Activated CD4-positive, alpha-beta T cell treated with anti-CD3 and anti-CD28 coated beads, Interleukin-2, Interleukin-6, amounts not matched to agents 100 ng/mL and 50 ng/mL, durations not matched to agents 16 hours and 8 hours (primary cell): ENCODE measurements at regions not wholly inside any gene's neighbourhood (a gene's known extent, or its start where the extent isn't known, plus 50 kb on each side); places are given as distances from the start of the nearest gene placed in this dataset.
"Not testable (repeated sequence)": the region's sequence is repeated elsewhere in the genome, so short reads cannot be mapped to it uniquely, and the experiment has no call there.

Experiments
- DNase-seq: peaks from one replicate; pipeline ENCODE4 v3.0.0-alpha.2; 2020

GRCh38 chr12:43245947-43246346 is 306.1 kb downstream of the ADAMTS20 start:
- DNase-seq: no peak

GRCh38 chr12:43241986-43242385 is 310.0 kb downstream of the ADAMTS20 start:
- no peak for DNase-seq

GRCh38 chr12:43238281-43238680 is 313.7 kb downstream of the ADAMTS20 start:
- no peak for DNase-seq

GRCh38 chr12:43237238-43237879 is 314.6 kb downstream of the ADAMTS20 start:
- no peak for DNase-seq

GRCh38 chr12:43235721-43236120 is 316.3 kb downstream of the ADAMTS20 start:
- DNase-seq: no peak

- no peak for DNase-seq
Measured at GRCh38 chr12:43233861-43234260, 318.1 kb downstream of the ADAMTS20 start.

- no peak for DNase-seq
Measured at GRCh38 chr12:43226151-43226550, 325.9 kb downstream of the ADAMTS20 start.

- DNase-seq: not testable (repeated sequence)
Measured at GRCh38 chr12:43224190-43224805, 327.7 kb downstream of the ADAMTS20 start.

- no peak for DNase-seq
Measured at GRCh38 chr12:43222796-43223195, 329.2 kb downstream of the ADAMTS20 start.

GRCh38 chr12:43221216-43221615 is 330.8 kb downstream of the ADAMTS20 start:
- DNase-seq: no peak

- no peak for DNase-seq
Measured at GRCh38 chr12:43216490-43216889, 335.5 kb downstream of the ADAMTS20 start.

- DNase-seq: no peak
Measured at GRCh38 chr12:43214166-43214565, 337.8 kb downstream of the ADAMTS20 start.

- DNase-seq: no peak
Measured at GRCh38 chr12:43213608-43214007, 338.4 kb downstream of the ADAMTS20 start.

- peak; percentile 3 for DNase-seq
Measured at GRCh38 chr12:43210485-43211192, 341.4 kb downstream of the ADAMTS20 start.

- no peak for DNase-seq
Measured at GRCh38 chr12:43208627-43209026, 343.4 kb downstream of the ADAMTS20 start.

- DNase-seq: no peak
Measured at GRCh38 chr12:43208221-43208620, 343.8 kb downstream of the ADAMTS20 start.

GRCh38 chr12:43206396-43206795 is 345.6 kb downstream of the ADAMTS20 start:
- DNase-seq: no peak

- DNase-seq: no peak
Measured at GRCh38 chr12:43198608-43199007, 353.4 kb downstream of the ADAMTS20 start.

GRCh38 chr12:43196268-43196907 is 355.6 kb downstream of the ADAMTS20 start:
- DNase-seq: no peak

- DNase-seq: not testable (repeated sequence)
Measured at GRCh38 chr12:43193096-43193495, 358.9 kb downstream of the ADAMTS20 start.

- DNase-seq: not testable (repeated sequence)
Measured at GRCh38 chr12:43192442-43192841, 359.6 kb downstream of the ADAMTS20 start.

- no peak for DNase-seq
Measured at GRCh38 chr12:43180242-43180641, 371.8 kb downstream of the ADAMTS20 start.

- no peak for DNase-seq
Measured at GRCh38 chr12:43179486-43179885, 372.5 kb downstream of the ADAMTS20 start.

- no peak for DNase-seq
Measured at GRCh38 chr12:43177276-43177675, 374.7 kb downstream of the ADAMTS20 start.
